ENCODE measurements at regions not wholly inside any gene's neighbourhood (a gene's known extent, or its start where the extent isn't known, plus 50 kb on each side); places are given as distances from the start of the nearest gene placed in this dataset.

DNA sequence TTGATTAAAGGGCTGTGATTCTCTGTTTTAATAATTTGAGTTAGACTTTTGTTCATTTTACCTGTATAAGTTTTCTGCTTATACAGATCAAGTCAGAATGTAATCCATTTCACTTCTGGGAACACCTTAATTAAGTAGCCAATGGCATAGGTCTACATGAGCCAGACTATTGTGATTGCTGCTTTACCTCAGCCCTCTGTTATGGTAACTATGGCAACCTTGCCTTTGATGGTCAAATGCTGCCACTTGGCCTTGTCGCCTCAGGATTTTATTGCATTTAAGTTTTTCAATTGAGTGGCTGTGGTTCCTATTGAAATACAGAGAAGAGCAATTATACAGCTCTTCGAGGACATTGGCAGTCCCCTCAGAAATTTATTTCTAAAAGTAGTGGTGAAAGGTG lies 64.3 kb upstream of the TMEM106B start:
- TF ChIP-seq, protein P1, sequence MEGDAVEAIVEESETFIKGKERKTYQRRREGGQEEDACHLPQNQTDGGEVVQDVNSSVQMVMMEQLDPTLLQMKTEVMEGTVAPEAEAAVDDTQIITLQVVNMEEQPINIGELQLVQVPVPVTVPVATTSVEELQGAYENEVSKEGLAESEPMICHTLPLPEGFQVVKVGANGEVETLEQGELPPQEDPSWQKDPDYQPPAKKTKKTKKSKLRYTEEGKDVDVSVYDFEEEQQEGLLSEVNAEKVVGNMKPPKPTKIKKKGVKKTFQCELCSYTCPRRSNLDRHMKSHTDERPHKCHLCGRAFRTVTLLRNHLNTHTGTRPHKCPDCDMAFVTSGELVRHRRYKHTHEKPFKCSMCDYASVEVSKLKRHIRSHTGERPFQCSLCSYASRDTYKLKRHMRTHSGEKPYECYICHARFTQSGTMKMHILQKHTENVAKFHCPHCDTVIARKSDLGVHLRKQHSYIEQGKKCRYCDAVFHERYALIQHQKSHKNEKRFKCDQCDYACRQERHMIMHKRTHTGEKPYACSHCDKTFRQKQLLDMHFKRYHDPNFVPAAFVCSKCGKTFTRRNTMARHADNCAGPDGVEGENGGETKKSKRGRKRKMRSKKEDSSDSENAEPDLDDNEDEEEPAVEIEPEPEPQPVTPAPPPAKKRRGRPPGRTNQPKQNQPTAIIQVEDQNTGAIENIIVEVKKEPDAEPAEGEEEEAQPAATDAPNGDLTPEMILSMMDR (conservative IDR thresholded peaks at IDR 0.05): no peak
- TF ChIP-seq EZH2 (IDR thresholded peaks at IDR 0.05; ENCODE audit: low read depth): no peak

Data from PC-9 (cell line).